Endometrium (tissue), 2 donors: ENCODE measurements at regions not wholly inside any gene's neighbourhood (a gene's known extent, or its start where the extent isn't known, plus 50 kb on each side); places are given as distances from the start of the nearest gene placed in this dataset.

Experiments
- FAIRE-seq: peaks from 2 replicates; lab custom pipeline; 2012; peaks lifted over from hg19 to GRCh38; lab: Jason Lieb, UNC
- donor health status: control.
- donor health status: control.

GRCh38 chr1:237998581-237998980 is 107.9 kb upstream of the ZP4 start:
- FAIRE-seq = no peak

- no peak for FAIRE-seq
Measured at GRCh38 chr1:237983496-237983895, 92.8 kb upstream of the ZP4 start.

- FAIRE-seq = no peak
Measured at GRCh38 chr1:237981223-237981622, 90.5 kb upstream of the ZP4 start.

GRCh38 chr1:237976331-237976730 is 85.6 kb upstream of the ZP4 start:
- no peak for FAIRE-seq

- FAIRE-seq = no peak
Measured at GRCh38 chr1:237975903-237976302, 85.2 kb upstream of the ZP4 start.

GRCh38 chr1:237975376-237975775 is 84.7 kb upstream of the ZP4 start:
- no peak for FAIRE-seq

- no peak for FAIRE-seq
Measured at GRCh38 chr1:237972186-237972585, 81.5 kb upstream of the ZP4 start.

GRCh38 chr1:237962985-237963384 is 72.3 kb upstream of the ZP4 start:
- FAIRE-seq = no peak

- FAIRE-seq = no peak
Measured at GRCh38 chr1:237961754-237962153, 71.0 kb upstream of the ZP4 start.

- FAIRE-seq = no peak
Measured at GRCh38 chr1:237959838-237960237, 69.1 kb upstream of the ZP4 start.

- no peak for FAIRE-seq
Measured at GRCh38 chr1:237953238-237953637, 62.5 kb upstream of the ZP4 start.
